Progenitor cell of endocrine pancreas (in vitro differentiated cells): ENCODE measurements at regions not wholly inside any gene's neighbourhood (a gene's known extent, or its start where the extent isn't known, plus 50 kb on each side); places are given as distances from the start of the nearest gene placed in this dataset.

Source experiments
- DNase-seq: peaks from one replicate; pipeline ENCODE4 v3.0.0; 2021; ENCODE audit warnings: low spot score; ENCODE audit not compliant: unreplicated experiment
- H3K27ac Mint-ChIP-seq: 2 replicates; pipeline ENCODE4 v1.8.0; 2021; ENCODE audit warnings: mild to moderate bottlenecking, moderate library complexity, mixed read lengths
- H3K27me3 Mint-ChIP-seq: 2 replicates; pipeline ENCODE4 v1.8.0; 2021; ENCODE audit warnings: mixed read lengths
- H3K36me3 Mint-ChIP-seq: 2 replicates; pipeline ENCODE4 v1.8.0; 2022; ENCODE audit warnings: mixed read lengths; ENCODE audit not compliant: insufficient read depth
- H3K4me1 Mint-ChIP-seq: 2 replicates; pipeline ENCODE4 v1.8.0; 2021; ENCODE audit warnings: low read depth, mixed read lengths
- H3K4me3 Mint-ChIP-seq: 2 replicates; pipeline ENCODE4 v1.8.0; 2021; ENCODE audit warnings: low read depth, mild to moderate bottlenecking, moderate library complexity, mixed read lengths
- H3K9me3 Mint-ChIP-seq: 2 replicates; pipeline ENCODE4 v1.8.0; 2021; ENCODE audit warnings: low read depth, mixed read lengths
- TF ChIP-seq, protein P1 (sequence below): fragments of 200-600 bp; sonication (generic); IDR thresholded peaks from one replicate; pipeline ENCODE4 v1.5.0; 2021; ENCODE audit warnings: antibody characterized with exemption, mild to moderate bottlenecking; ENCODE audit not compliant: unreplicated experiment

DNA sequence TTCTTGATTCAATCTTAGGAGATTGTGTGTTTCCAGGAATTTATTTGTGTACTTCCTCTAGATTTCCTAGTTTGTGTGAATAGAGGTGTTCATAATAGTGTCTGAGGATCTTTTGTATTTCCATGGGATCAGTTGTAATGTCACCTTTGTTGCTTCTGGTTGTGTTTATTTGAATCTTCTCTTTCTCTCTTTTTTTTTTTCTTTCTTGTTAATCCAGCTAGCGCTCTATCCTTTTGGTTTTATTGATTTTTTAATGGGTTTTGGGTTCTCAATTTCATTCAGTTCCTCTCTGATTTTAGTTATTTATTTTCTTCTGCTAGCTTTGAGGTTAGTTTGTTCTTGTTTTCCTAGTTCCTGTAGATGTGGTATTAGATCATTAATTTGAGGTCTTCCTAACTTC, 242.5 kb downstream of the SEC23A start:
- Mint-ChIP-seq H3K4me1 (peaks cover 6% of the 10 kb centered on the region), H3K36me3 (peaks cover 2% of the 10 kb centered on the region), H3K27ac (no peak overlapping the region), H3K27me3 (peaks cover 45% of the 10 kb centered on the region), H3K9me3 (peaks cover 17% of the 10 kb centered on the region), H3K4me3 (no peak overlapping the region)
- no peak for DNase-seq
- TF ChIP-seq, protein P1, sequence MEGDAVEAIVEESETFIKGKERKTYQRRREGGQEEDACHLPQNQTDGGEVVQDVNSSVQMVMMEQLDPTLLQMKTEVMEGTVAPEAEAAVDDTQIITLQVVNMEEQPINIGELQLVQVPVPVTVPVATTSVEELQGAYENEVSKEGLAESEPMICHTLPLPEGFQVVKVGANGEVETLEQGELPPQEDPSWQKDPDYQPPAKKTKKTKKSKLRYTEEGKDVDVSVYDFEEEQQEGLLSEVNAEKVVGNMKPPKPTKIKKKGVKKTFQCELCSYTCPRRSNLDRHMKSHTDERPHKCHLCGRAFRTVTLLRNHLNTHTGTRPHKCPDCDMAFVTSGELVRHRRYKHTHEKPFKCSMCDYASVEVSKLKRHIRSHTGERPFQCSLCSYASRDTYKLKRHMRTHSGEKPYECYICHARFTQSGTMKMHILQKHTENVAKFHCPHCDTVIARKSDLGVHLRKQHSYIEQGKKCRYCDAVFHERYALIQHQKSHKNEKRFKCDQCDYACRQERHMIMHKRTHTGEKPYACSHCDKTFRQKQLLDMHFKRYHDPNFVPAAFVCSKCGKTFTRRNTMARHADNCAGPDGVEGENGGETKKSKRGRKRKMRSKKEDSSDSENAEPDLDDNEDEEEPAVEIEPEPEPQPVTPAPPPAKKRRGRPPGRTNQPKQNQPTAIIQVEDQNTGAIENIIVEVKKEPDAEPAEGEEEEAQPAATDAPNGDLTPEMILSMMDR: no peak

DNA sequence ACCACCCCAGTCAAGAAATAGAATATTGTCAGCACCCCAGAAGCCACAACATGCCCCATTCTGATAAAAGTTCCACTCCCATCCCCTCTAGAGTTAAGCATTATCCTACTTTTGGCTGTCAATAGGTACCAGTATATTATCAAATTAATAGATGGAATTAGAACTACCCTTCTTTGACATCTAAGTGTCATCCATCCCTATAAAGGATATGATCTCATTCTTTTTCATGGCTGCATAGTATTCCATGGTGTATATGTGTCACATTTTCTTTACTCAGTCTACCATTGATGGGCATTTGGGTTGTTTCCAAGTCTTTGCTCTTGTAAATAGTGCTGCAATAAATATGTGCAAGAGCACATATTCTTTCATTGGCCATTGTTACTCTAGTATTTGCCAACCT, 246.2 kb downstream of the SEC23A start:
- H3K4me3 Mint-ChIP-seq: no peak overlapping the region
- no peaks in the 10 kb centered on the region for H3K36me3 Mint-ChIP-seq
- TF ChIP-seq, protein P1: no peak
- no peak overlapping the region for H3K27ac Mint-ChIP-seq
- no peak for DNase-seq
- H3K9me3 Mint-ChIP-seq: peaks cover 5% of the 10 kb centered on the region
- peaks cover 14% of the 10 kb centered on the region for H3K4me1 Mint-ChIP-seq
- peaks cover 67% of the 10 kb centered on the region for H3K27me3 Mint-ChIP-seq

DNA sequence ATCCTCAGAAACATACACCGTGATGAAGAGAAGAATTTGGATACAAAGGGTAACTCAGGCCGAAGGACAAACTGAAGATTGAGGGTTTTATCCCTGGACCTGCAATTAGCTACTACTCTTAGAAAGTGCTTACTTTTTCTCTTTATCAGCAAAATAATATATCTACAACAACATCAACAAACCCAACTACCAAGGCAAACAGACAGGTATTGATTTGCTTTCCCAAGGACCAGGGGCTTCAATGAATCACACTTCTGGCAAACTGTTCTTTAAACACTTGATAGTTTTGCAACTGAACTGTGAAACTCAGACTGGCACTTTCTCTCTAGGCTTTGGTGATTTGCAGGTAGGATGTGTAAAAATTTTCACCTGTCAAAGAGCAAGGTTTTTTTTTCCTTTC, 247.5 kb downstream of the SEC23A start:
- Mint-ChIP-seq H3K4me3 (no peak overlapping the region), H3K36me3 (no peaks in the 10 kb centered on the region), H3K27ac (no peak overlapping the region), H3K9me3 (peaks cover 3% of the 10 kb centered on the region), H3K27me3 (peaks cover 68% of the 10 kb centered on the region), H3K4me1 (peaks cover 14% of the 10 kb centered on the region)
- TF ChIP-seq, protein P1: no peak
- no peak for DNase-seq

DNA sequence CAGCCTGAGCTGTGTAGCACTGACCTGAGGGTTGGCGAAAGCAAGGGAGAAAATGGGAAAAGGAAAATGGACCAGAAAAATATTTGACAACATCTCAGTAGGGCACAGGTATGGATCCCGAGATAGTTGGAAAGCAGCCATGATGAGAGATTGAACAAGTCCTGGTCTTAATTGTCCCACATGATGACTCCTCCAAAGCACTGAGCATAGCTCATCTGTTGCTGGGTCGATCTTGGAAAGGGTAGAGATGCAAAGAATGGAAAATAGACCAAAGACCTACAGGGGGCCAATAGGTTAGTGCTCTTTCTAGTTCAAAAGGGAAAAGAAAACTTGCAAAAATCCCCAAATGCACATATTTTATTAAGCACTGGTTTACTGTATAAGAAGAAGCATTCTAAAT, 251.9 kb downstream of the SEC23A start:
- no peaks in the 10 kb centered on the region for H3K36me3 Mint-ChIP-seq
- H3K27ac Mint-ChIP-seq: no peak overlapping the region
- no peak for DNase-seq
- peaks cover 14% of the 10 kb centered on the region for H3K4me1 Mint-ChIP-seq
- TF ChIP-seq, protein P1: no peak
- H3K27me3 Mint-ChIP-seq: peaks cover 76% of the 10 kb centered on the region
- no peaks in the 10 kb centered on the region for H3K9me3 Mint-ChIP-seq
- no peak overlapping the region for H3K4me3 Mint-ChIP-seq

DNA sequence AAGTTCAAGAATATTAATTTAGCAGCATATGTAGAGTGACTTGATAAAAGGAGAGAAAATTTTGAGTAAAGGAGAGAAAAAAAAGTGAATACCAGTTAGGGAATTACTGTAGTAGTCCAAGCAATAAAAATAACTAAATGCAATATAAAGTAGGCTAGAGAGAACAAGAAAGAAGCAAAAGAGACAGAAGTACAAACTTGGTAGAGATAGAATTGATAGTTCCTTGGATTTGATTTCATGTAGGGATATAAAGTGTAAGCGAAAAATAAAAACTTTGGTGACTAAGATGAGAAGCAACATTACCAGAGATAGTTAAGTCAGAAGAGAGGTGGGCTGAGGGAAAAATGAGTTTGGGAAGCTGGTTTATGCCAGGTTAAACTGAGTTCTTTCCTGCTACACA, 252.4 kb downstream of the SEC23A start:
- Mint-ChIP-seq H3K4me1 (peaks cover 11% of the 10 kb centered on the region), H3K4me3 (no peak overlapping the region), H3K27me3 (peaks cover 76% of the 10 kb centered on the region), H3K27ac (no peak overlapping the region), H3K9me3 (no peaks in the 10 kb centered on the region), H3K36me3 (no peaks in the 10 kb centered on the region)
- TF ChIP-seq, protein P1: no peak
- DNase-seq: no peak
